22Rv1 (cell line): ENCODE measurements at regions not wholly inside any gene's neighbourhood (a gene's known extent, or its start where the extent isn't known, plus 50 kb on each side); places are given as distances from the start of the nearest gene placed in this dataset.

Experiments used
- ZFX ChIP-seq: fragments of 450-650 bp; IDR thresholded peaks from 2 replicates; pipeline ENCODE4 v1.6.1; 2017; ENCODE audit warnings: antibody characterized with exemption, borderline replicate concordance
- TF ChIP-seq, protein P1 (sequence below): fragments of 450-650 bp; IDR thresholded peaks from 2 replicates; pipeline ENCODE4 v1.5.1; 2017; ENCODE audit warnings: mild to moderate bottlenecking

GRCh38 chr12:93086288-93086727, 157.2 kb upstream of the EEA1 start:
- TF ChIP-seq, protein P1, sequence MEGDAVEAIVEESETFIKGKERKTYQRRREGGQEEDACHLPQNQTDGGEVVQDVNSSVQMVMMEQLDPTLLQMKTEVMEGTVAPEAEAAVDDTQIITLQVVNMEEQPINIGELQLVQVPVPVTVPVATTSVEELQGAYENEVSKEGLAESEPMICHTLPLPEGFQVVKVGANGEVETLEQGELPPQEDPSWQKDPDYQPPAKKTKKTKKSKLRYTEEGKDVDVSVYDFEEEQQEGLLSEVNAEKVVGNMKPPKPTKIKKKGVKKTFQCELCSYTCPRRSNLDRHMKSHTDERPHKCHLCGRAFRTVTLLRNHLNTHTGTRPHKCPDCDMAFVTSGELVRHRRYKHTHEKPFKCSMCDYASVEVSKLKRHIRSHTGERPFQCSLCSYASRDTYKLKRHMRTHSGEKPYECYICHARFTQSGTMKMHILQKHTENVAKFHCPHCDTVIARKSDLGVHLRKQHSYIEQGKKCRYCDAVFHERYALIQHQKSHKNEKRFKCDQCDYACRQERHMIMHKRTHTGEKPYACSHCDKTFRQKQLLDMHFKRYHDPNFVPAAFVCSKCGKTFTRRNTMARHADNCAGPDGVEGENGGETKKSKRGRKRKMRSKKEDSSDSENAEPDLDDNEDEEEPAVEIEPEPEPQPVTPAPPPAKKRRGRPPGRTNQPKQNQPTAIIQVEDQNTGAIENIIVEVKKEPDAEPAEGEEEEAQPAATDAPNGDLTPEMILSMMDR: no peak
- TF ChIP-seq ZFX: no peak
